ENCODE measurements at regions not wholly inside any gene's neighbourhood (a gene's known extent, or its start where the extent isn't known, plus 50 kb on each side); places are given as distances from the start of the nearest gene placed in this dataset.

GRCh38 chr14:101623077-101623372 is 61.7 kb downstream of the DIO3 start:
- TF ChIP-seq CTCF (IDR thresholded peaks at IDR 0.05) (no peak), POLR2A (IDR thresholded peaks at IDR 0.05) (no peak), POLR2AphosphoS5 (IDR thresholded peaks at IDR 0.05) (no peak), EP300 (IDR thresholded peaks at IDR 0.05) (no peak)

Data from suprapubic skin (tissue), 4 donors.